H1 (cell line): ENCODE measurements at regions not wholly inside any gene's neighbourhood (a gene's known extent, or its start where the extent isn't known, plus 50 kb on each side); places are given as distances from the start of the nearest gene placed in this dataset.

Experiments
- CTCF ChIA-PET: fragments of 300-600 bp; sonication (Branson Sonifier 250); formaldehyde crosslinking; loops from one replicate; lab custom pipeline; 2021; ENCODE audit not compliant: partially characterized antibody; lab: Charles Lee
- POLR2A ChIA-PET: fragments of 300-600 bp; sonication (Branson Sonifier 250); formaldehyde crosslinking; loops from one replicate; lab custom pipeline; 2021; ENCODE audit warnings: inconsistent platforms; ENCODE audit not compliant: partially characterized antibody; lab: Charles Lee
- DNase-seq, 2 experiments: peaks; one replicate each; pipeline versions ENCODE4 v3.0.0 to v3.0.0-alpha.2; 2010 to 2022; ENCODE audit warnings: low spot score in 2 of 2, low read depth in 1 of 2, mixed read lengths in 1 of 2
- FAIRE-seq: peaks from 2 replicates; lab custom pipeline; 2011; peaks lifted over from hg19 to GRCh38; lab: Jason Lieb, UNC
- H2AFZ ChIP-seq: 2 replicates; pipeline ENCODE4 v1.8.1; 2012; ENCODE audit warnings: low read length, inconsistent platforms
- H2AK5ac ChIP-seq: 2 replicates; pipeline ENCODE4 v1.6.1; 2013; ENCODE audit warnings: low read depth, low read length
- H2BK120ac ChIP-seq: replicated peaks from 2 replicates; pipeline ENCODE3; 2013; ENCODE audit warnings: low read depth, low read length, inconsistent platforms
- H2BK12ac ChIP-seq: 2 replicates; pipeline ENCODE4 v1.6.1; 2013; ENCODE audit warnings: low read depth, low read length
- H2BK15ac ChIP-seq: 2 replicates; pipeline ENCODE4 v1.6.1; 2013; ENCODE audit warnings: low read length
- H2BK20ac ChIP-seq: 2 replicates; pipeline ENCODE4 v1.6.1; 2013; ENCODE audit warnings: low read length
- H2BK5ac ChIP-seq: 2 replicates; pipeline ENCODE4 v1.6.1; 2013; ENCODE audit warnings: low read depth, low read length
- H3K14ac ChIP-seq: 2 replicates; pipeline ENCODE4 v1.6.1; 2013; ENCODE audit warnings: inconsistent platforms; ENCODE audit not compliant: insufficient read length
- H3K18ac ChIP-seq: 2 replicates; pipeline ENCODE4 v1.6.1; 2013; ENCODE audit warnings: low read length; ENCODE audit errors: extremely low read depth
- H3K23ac ChIP-seq: 2 replicates; pipeline ENCODE4 v1.6.1; 2013; ENCODE audit warnings: inconsistent platforms; ENCODE audit not compliant: insufficient read length
- H3K23me2 ChIP-seq: 2 replicates; pipeline ENCODE4 v1.6.1; 2013; ENCODE audit warnings: low read depth, low read length
- H3K27ac ChIP-seq: 2 replicates; pipeline ENCODE4 v1.6.1; 2011; ENCODE audit warnings: low read depth, low read length, inconsistent platforms
- H3K27me3 ChIP-seq, 4 experiments: replicated peaks in 1 of 4; 1 replicate in 1 of 4; 2 replicates in 3 of 4; pipeline versions ENCODE4 v1.6.1 to v1.8.1; 2011 to 2013; ENCODE audit warnings: low read length in 3 of 4, mild to moderate bottlenecking in 3 of 4, inconsistent platforms in 2 of 4, mixed read lengths in 2 of 4, moderate library complexity in 1 of 4; ENCODE audit not compliant: control insufficient read depth in 3 of 4, insufficient read depth in 3 of 4; ENCODE audit errors: extremely low read depth in 1 of 4
- H3K36me3 ChIP-seq, 4 experiments: 2 replicates each; pipeline versions ENCODE4 v1.6.1 to v1.8.1; 2011 to 2013; ENCODE audit warnings: mild to moderate bottlenecking in 4 of 4, low read length in 3 of 4, moderate library complexity in 2 of 4, control low read depth in 1 of 4, inconsistent platforms in 1 of 4; ENCODE audit not compliant: insufficient read depth in 4 of 4, control insufficient read depth in 2 of 4
- H3K4ac ChIP-seq: replicated peaks from 2 replicates; pipeline ENCODE3; 2013; ENCODE audit warnings: low read length, low read depth, mixed read lengths, inconsistent platforms; ENCODE audit not compliant: insufficient read length
- H3K4me1 ChIP-seq, 4 experiments: replicated peaks in 1 of 4; 1 replicate in 1 of 4; 2 replicates in 3 of 4; pipeline versions ENCODE4 v1.6.1 to v1.8.1; 2011 to 2013; ENCODE audit warnings: low read length in 3 of 4, inconsistent platforms in 2 of 4, mixed read lengths in 1 of 4; ENCODE audit not compliant: insufficient read depth in 4 of 4, control insufficient read depth in 3 of 4
- H3K4me2 ChIP-seq, 2 experiments: 2 replicates each; pipeline versions ENCODE4 v1.6.1 to v1.8.1; 2011 to 2013; ENCODE audit warnings: low read depth in 2 of 2, low read length in 2 of 2, control low read depth in 1 of 2, inconsistent platforms in 1 of 2, mild to moderate bottlenecking in 1 of 2; ENCODE audit not compliant: insufficient read depth in 1 of 2
- H3K4me3 ChIP-seq, 4 experiments: fragments of 200-600, 300-600 bp in 1 of 4; sonication (generic), shearing (Covaris generic), sonication (Bioruptor Twin) in 1 of 4; 2 replicates each; pipeline versions ENCODE4 v1.5.1 to v1.8.1; 2011 to 2016; ENCODE audit warnings: low read length in 4 of 4, low read depth in 3 of 4, control low read depth in 2 of 4, inconsistent platforms in 2 of 4, mild to moderate bottlenecking in 2 of 4, mixed read lengths in 1 of 4, moderate library complexity in 1 of 4; ENCODE audit not compliant: insufficient read depth in 2 of 4; ENCODE audit errors: extremely low read depth in 1 of 4
- H3K56ac ChIP-seq: replicated peaks from 2 replicates; pipeline ENCODE3; 2013; ENCODE audit warnings: low read depth, mild to moderate bottlenecking, mixed read lengths, low read length, inconsistent platforms; ENCODE audit not compliant: insufficient read length
- H3K79me1 ChIP-seq: 2 replicates; pipeline ENCODE4 v1.6.1; 2013; ENCODE audit warnings: low read depth, low read length, control low read depth
- H3K79me2 ChIP-seq, 2 experiments: 2 replicates each; pipeline versions ENCODE4 v1.6.1 to v1.8.1; 2012 to 2013; ENCODE audit warnings: low read length in 2 of 2, mild to moderate bottlenecking in 2 of 2, inconsistent platforms in 1 of 2; ENCODE audit not compliant: insufficient read depth in 2 of 2, control insufficient read depth in 1 of 2
- H3K9ac ChIP-seq, 4 experiments: replicated peaks in 1 of 4; 1 replicate in 1 of 4; 2 replicates in 3 of 4; pipeline versions ENCODE4 v1.6.1 to v1.8.1; 2011 to 2013; ENCODE audit warnings: low read depth in 3 of 4, low read length in 3 of 4, control low read depth in 2 of 4, mild to moderate bottlenecking in 2 of 4, moderate library complexity in 2 of 4, inconsistent platforms in 1 of 4; ENCODE audit errors: extremely low read depth in 1 of 4
- H3K9me3 ChIP-seq, 2 experiments: 2 replicates each; pipeline versions ENCODE4 v1.6.1 to v1.8.1; 2012 to 2013; ENCODE audit warnings: mild to moderate bottlenecking in 2 of 2, moderate library complexity in 2 of 2, control low read depth in 1 of 2, inconsistent platforms in 1 of 2, low read depth in 1 of 2, low read length in 1 of 2, mixed read lengths in 1 of 2; ENCODE audit not compliant: insufficient read depth in 2 of 2
- H4K20me1 ChIP-seq, 2 experiments: replicated peaks in 1 of 2; 2 replicates each; pipeline versions ENCODE3 to v1.8.1; 2011 to 2013; ENCODE audit warnings: inconsistent platforms in 2 of 2, low read length in 2 of 2, mild to moderate bottlenecking in 1 of 2; ENCODE audit not compliant: insufficient read depth in 2 of 2, control insufficient read depth in 1 of 2
- H4K5ac ChIP-seq: 2 replicates; pipeline ENCODE4 v1.6.1; 2013; ENCODE audit warnings: low read length, low read depth, mixed read lengths, inconsistent platforms; ENCODE audit not compliant: insufficient read length
- H4K8ac ChIP-seq: 2 replicates; pipeline ENCODE4 v1.8.0; 2013; ENCODE audit warnings: mild to moderate bottlenecking, moderate library complexity, low read length, inconsistent platforms; ENCODE audit not compliant: insufficient read depth; ENCODE audit errors: extremely low read depth
- H4K91ac ChIP-seq: replicated peaks from 2 replicates; pipeline ENCODE3; 2013; ENCODE audit warnings: low read length, mixed read lengths, inconsistent platforms; ENCODE audit not compliant: insufficient read length
- FOSL1 ChIP-seq: IDR thresholded peaks from 2 replicates; pipeline ENCODE4 v1.6.1; 2011; ENCODE audit warnings: mild to moderate bottlenecking, low read depth, low read length, moderate library complexity; ENCODE audit not compliant: insufficient read depth
- GABPA ChIP-seq: IDR thresholded peaks from 2 replicates; pipeline ENCODE4 v1.6.1; 2011; ENCODE audit warnings: mild to moderate bottlenecking, low read length, moderate library complexity, borderline replicate concordance; ENCODE audit not compliant: insufficient read depth
- POLR2AphosphoS5 ChIP-seq: IDR thresholded peaks from 2 replicates; pipeline ENCODE4 v1.6.1; 2011; ENCODE audit warnings: low read depth, low read length
- RXRA ChIP-seq: IDR thresholded peaks from 2 replicates; pipeline ENCODE4 v1.6.1; 2011; ENCODE audit warnings: low read depth, mild to moderate bottlenecking, low read length, moderate library complexity; ENCODE audit not compliant: insufficient read depth
- SP4 ChIP-seq: IDR thresholded peaks from 2 replicates; pipeline ENCODE4 v1.6.1; 2012; ENCODE audit warnings: low read length, inconsistent platforms
- SRF ChIP-seq: IDR thresholded peaks from 2 replicates; pipeline ENCODE4 v1.6.1; 2011; ENCODE audit warnings: mild to moderate bottlenecking, low read depth, low read length, moderate library complexity
- TBP ChIP-seq: IDR thresholded peaks from 2 replicates; pipeline ENCODE4 v1.6.1; 2011; ENCODE audit warnings: low read depth, low read length, improper control_type of control experiment
- WGBS, 2 experiments: shearing (Covaris generic) in 1 of 2; methylation state at CpG; one replicate each; pipeline versions ENCODE4 v1.1.6 to v1.1.7; 2013 to 2015; ENCODE audit warnings: low lambda C conversion rate in 2 of 2, mixed read lengths in 2 of 2, inconsistent platforms in 1 of 2, low coverage in 1 of 2, missing lambda C conversion rate in 1 of 2; ENCODE audit not compliant: insufficient replicate concordance in 2 of 2, insufficient coverage in 1 of 2, insufficient read length in 1 of 2; ENCODE audit errors: extremely low coverage in 1 of 2, missing lambda C conversion rate in 1 of 2; 5-methylcytosine and 5-hydroxymethylcytosine counted together

- Histone ChIP-seq H3K4ac (no peak overlapping the region), H2BK12ac (no peak overlapping the region), H3K79me1 (no peaks in the 10 kb centered on the region), H3K27me3 (no peaks in the 10 kb centered on the region), H3K9ac (no peak overlapping the region), H4K20me1 (no peaks in the 10 kb centered on the region), H3K4me3 (no peak overlapping the region), H2BK120ac (no peak overlapping the region), H2BK5ac (no peak overlapping the region), H3K36me3 (no peaks in the 10 kb centered on the region), H2AK5ac (no peak overlapping the region), H3K4me2 (no peak overlapping the region), H4K91ac (no peak overlapping the region), H2AFZ (no peak overlapping the region), H3K4me1 (peaks cover 0 to 3% (median 2%) of the 10 kb centered on the region in 4 experiments; a peak in 6 of 7 replicates), H3K27ac (no peak overlapping the region), H3K79me2 (no peaks in the 10 kb centered on the region), H3K14ac (no peak overlapping the region), H3K23ac (no peak overlapping the region), H4K5ac (no peak overlapping the region), H3K23me2 (no peaks in the 10 kb centered on the region), H3K9me3 (no peaks in the 10 kb centered on the region), H4K8ac (no peak overlapping the region), H2BK15ac (no peak overlapping the region), H3K18ac (no peak overlapping the region), H3K56ac (no peak overlapping the region), H2BK20ac (no peak overlapping the region)
- ChIA-PET POLR2A (interaction anchor here (0.7 to 1.4 kb wide), 2 partner anchors 55 to 80 kb away, joined by 3 to 4 read pairs; no protein-coding TSS in a partner anchor), CTCF (interaction anchor here (0.7 to 6.4 kb wide), 20 partner anchors 9 to 275 kb away, joined by 3 to 150 read pairs (median 13); partner anchors contain the start of gene CHRD)
- no peak for FAIRE-seq
- TF ChIP-seq GABPA (no peak), RXRA (no peak), FOSL1 (no peak), POLR2AphosphoS5 (no peak), TBP (no peak), SRF (no peak), SP4 (no peak)
- no peak for DNase-seq
- WGBS, 2 experiments, result 83% methylated on average over 6 of the region's 6 CpGs; no CpG with 5 or more reads in 1 of the 2 experiments
Measured at GRCh38 chr3:184470551-184470950, 90.7 kb downstream of the CHRD start.
